ENCODE measurements at regions not wholly inside any gene's neighbourhood (a gene's known extent, or its start where the extent isn't known, plus 50 kb on each side); places are given as distances from the start of the nearest gene placed in this dataset.

DNA sequence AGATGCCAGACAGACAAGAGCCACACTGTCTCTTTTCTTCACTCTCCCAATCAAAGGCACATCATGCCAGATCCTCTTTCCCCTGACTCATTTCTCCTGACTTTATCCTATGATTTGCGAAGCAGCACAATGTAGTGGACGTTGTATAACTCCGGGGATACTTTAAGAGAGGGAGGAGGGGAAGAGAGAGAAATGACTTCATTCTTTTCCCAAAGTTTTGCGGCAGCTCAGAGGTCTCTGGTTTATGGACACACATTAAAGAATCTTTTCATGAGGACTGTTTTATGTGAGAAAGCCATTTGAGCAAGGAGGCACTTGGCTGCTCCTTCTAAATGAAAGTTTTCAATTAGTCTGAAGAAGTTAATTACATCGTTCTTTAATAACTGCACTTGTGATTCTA is 75.1 kb upstream of the MC3R start:
- Histone ChIP-seq H3K36me3 (no peaks in the 10 kb centered on the region), H3K9me3 (replicated peaks) (no peaks in the 10 kb centered on the region), H3K4me1 (no peaks in the 10 kb centered on the region), H3K27me3 (ENCODE audit: low read depth) (peaks cover 46% of the 10 kb centered on the region), H3K27ac (replicated peaks) (no peak overlapping the region), H3K4me3 (no peak overlapping the region)
- TF ChIP-seq, protein P1, sequence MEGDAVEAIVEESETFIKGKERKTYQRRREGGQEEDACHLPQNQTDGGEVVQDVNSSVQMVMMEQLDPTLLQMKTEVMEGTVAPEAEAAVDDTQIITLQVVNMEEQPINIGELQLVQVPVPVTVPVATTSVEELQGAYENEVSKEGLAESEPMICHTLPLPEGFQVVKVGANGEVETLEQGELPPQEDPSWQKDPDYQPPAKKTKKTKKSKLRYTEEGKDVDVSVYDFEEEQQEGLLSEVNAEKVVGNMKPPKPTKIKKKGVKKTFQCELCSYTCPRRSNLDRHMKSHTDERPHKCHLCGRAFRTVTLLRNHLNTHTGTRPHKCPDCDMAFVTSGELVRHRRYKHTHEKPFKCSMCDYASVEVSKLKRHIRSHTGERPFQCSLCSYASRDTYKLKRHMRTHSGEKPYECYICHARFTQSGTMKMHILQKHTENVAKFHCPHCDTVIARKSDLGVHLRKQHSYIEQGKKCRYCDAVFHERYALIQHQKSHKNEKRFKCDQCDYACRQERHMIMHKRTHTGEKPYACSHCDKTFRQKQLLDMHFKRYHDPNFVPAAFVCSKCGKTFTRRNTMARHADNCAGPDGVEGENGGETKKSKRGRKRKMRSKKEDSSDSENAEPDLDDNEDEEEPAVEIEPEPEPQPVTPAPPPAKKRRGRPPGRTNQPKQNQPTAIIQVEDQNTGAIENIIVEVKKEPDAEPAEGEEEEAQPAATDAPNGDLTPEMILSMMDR (IDR thresholded peaks at IDR 0.05; ENCODE audit: borderline replicate concordance): no peak
- intact Hi-C loops (cut with micrococcal nuclease): no loop called here
- DNase-seq: no peak

DNA sequence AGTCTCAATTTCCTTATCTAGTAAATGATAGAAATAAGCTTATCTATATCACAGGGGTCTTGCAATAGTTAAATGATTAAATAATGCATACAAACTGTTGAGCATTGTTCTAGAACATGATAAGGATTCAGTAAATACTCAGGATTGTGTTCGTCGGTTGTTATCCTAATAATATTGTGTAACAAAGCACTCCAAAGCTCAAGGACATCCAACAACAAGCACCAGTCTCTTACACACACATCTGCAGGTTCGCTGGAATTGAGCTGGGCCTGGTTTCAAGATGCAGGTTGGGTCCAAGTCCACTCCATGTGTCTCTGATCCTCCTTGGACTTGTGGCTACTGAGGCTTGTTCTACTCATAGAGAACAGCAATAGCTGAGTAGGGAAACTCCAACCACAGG is 74.1 kb upstream of the MC3R start:
- no peak overlapping the region for H3K4me3 ChIP-seq
- H3K4me1 ChIP-seq: no peaks in the 10 kb centered on the region
- peaks cover 49% of the 10 kb centered on the region for H3K27me3 ChIP-seq (ENCODE audit: low read depth)
- no peak for DNase-seq
- TF ChIP-seq, protein P1 (IDR thresholded peaks at IDR 0.05; ENCODE audit: borderline replicate concordance): no peak
- intact Hi-C loops (cut with micrococcal nuclease): no loop called here
- H3K27ac ChIP-seq (replicated peaks): no peak overlapping the region
- H3K36me3 ChIP-seq: no peaks in the 10 kb centered on the region
- H3K9me3 ChIP-seq (replicated peaks): no peaks in the 10 kb centered on the region

DNA sequence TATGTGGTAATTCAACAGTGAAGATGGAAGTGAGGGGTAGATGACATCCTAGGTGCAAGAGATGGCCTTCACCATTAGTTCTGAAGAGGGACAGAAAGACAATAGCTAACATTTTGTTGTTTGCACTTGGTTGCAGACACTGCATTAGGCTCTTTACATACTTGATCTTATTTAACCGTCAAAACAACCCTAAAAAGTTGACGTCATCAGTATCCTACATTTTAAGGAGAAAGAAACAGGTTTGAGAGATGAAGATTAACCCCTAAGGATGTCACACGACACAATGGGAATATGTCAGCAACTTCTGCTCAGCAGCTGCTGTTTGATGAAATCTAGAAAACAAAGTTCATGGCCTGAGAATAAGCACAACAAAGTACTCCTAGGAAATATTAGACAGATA is 72.6 kb upstream of the MC3R start:
- H3K36me3 ChIP-seq: no peaks in the 10 kb centered on the region
- intact Hi-C loops (cut with micrococcal nuclease): no loop called here
- H3K27ac ChIP-seq (replicated peaks): no peak overlapping the region
- H3K4me1 ChIP-seq: no peaks in the 10 kb centered on the region
- TF ChIP-seq, protein P1 (IDR thresholded peaks at IDR 0.05; ENCODE audit: borderline replicate concordance): no peak
- H3K27me3 ChIP-seq (ENCODE audit: low read depth): peaks cover 58% of the 10 kb centered on the region
- no peaks in the 10 kb centered on the region for H3K9me3 ChIP-seq (replicated peaks)
- DNase-seq: no peak
- no peak overlapping the region for H3K4me3 ChIP-seq

DNA sequence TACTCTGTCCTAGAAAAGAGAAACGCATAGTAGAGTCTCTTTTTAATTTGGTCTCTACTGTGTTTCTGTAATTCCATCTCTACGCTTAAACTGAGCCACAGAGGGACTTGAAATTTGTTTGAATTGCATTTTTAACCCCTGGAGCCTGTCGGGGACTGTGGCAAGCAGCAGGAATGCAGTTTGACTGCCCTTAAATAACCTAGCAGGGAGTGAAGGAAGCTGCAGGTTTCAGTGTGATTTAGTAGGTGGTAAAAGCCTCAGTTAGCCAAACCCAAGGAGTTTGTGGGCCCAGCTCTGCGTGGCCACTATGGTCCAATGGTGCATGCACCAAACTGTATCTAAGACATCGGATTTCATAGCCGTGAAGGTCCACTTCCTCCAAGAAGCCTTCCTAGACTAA is 70.3 kb upstream of the MC3R start:
- TF ChIP-seq, protein P1 (IDR thresholded peaks at IDR 0.05; ENCODE audit: borderline replicate concordance): no peak

DNA sequence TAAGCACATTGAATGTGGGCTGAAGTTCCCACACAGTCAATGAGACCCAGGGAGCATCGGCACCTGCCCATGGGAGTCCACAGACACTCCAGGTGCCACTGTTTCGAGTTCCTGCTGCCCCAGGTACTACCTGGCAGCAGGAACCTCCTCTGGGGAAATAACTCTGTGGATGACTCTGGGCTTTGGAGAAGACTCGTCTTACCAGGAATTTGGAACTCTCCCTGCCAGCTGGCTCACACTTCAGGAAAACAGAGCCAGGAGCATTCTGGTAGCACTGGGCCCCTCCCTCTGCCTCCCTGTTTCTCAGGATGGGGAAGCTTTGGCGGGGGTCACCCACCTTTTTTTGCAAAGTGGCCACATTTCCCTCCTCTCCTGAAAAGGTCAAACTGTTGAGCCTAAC is 69.5 kb upstream of the MC3R start:
- Histone ChIP-seq H3K4me1 (no peaks in the 10 kb centered on the region), H3K9me3 (replicated peaks) (no peaks in the 10 kb centered on the region), H3K36me3 (no peaks in the 10 kb centered on the region), H3K27ac (replicated peaks) (no peak overlapping the region), H3K27me3 (ENCODE audit: low read depth) (peaks cover 60% of the 10 kb centered on the region), H3K4me3 (no peak overlapping the region)
- DNase-seq: no peak
- TF ChIP-seq, protein P1 (IDR thresholded peaks at IDR 0.05; ENCODE audit: borderline replicate concordance): no peak
- intact Hi-C loops (cut with micrococcal nuclease): no loop called here

More for the DNA sequence above, 70.3 kb upstream of the MC3R start:
- intact Hi-C loops (cut with micrococcal nuclease): no loop called here
- Histone ChIP-seq H3K27me3 (ENCODE audit: low read depth) (peaks cover 67% of the 10 kb centered on the region), H3K4me1 (no peaks in the 10 kb centered on the region), H3K36me3 (no peaks in the 10 kb centered on the region), H3K9me3 (replicated peaks) (no peaks in the 10 kb centered on the region), H3K4me3 (no peak overlapping the region), H3K27ac (replicated peaks) (no peak overlapping the region)
- no peak for DNase-seq

DNA sequence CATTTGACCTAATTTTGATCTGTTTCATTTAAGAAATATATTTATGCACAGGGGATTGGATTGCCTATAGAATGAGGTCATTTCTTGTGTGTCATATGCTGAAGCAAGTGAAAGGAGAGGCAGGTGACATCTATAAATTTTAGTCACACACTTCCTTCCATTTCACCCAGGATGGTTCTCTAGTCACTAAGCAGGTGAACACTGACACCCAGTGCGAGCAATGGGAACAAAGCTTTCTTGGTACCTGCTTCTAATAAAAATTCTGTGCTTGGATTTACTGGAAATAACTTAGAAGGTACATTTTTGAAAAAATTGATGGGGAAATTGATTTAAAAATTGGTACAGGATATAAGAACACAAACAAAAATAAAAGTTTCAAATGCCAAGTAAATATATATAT is 66.9 kb upstream of the MC3R start:
- Histone ChIP-seq H3K27ac (replicated peaks) (no peak overlapping the region), H3K9me3 (replicated peaks) (no peaks in the 10 kb centered on the region), H3K4me1 (no peaks in the 10 kb centered on the region), H3K36me3 (no peaks in the 10 kb centered on the region), H3K4me3 (no peak overlapping the region), H3K27me3 (ENCODE audit: low read depth) (peaks cover 48% of the 10 kb centered on the region)
- intact Hi-C loops (cut with micrococcal nuclease): no loop called here
- TF ChIP-seq, protein P1 (IDR thresholded peaks at IDR 0.05; ENCODE audit: borderline replicate concordance): peak; percentile 26
- DNase-seq: no peak
